ENCODE measurements at regions not wholly inside any gene's neighbourhood (a gene's known extent, or its start where the extent isn't known, plus 50 kb on each side); places are given as distances from the start of the nearest gene placed in this dataset.

DNA sequence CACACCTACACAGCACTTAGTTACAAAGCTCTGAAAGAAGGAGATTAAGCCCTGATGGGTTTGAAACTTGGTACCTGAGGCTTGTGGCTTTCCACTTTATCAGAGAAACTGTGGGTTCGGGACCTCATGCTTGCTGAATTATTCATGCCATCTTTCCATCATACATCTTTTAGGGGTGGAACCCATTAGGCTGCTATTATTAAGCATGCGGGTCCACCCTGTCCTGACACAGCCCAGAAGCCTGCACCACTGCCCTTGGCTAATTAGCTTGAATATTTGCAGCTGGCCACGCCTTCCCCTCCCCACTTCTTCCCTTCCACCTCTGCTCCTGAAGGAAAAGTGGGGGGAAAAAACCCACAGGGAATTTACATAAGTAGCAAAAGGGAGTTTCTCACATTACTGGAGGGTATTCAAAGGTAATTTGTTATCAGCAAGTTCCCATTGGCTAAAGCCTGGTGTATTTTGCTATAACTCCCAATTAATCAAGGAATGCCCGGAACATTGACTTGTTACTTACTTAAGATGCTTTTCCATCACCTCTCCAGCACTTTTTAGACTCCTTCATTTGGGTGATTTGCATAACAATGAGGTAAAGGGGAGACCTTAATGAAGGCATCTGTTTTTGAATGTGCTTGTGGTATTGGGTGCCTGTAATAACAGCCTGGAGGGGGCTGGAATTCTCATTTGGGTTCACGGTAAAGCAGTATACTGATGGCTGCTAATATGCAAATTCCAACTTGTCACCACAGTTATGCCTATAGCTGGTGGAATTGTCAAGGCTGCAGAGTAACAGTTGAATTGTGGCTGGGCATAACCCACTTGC lies 231.7 kb upstream of the GATB start:
- DNase-seq (no peak), ATAC-seq (peak in 4 of 8 donors; percentile 54 to 66 (median 62))
- peaks cover 0 to 24% (median 9%) of the 10 kb centered on the region in 9 donors for H3K4me1 ChIP-seq
- no peak overlapping the region for H3K4me3 ChIP-seq
- peak overlapping the region in 4 of 10 donors; percentile 27 to 64 (median 45) for H3K27ac ChIP-seq
- no peaks in the 10 kb centered on the region for H3K27me3 ChIP-seq
- WGBS, 2 donors: 79 to 81% methylated on average over 5 of the region's 5 CpGs
- TF ChIP-seq, protein P1, sequence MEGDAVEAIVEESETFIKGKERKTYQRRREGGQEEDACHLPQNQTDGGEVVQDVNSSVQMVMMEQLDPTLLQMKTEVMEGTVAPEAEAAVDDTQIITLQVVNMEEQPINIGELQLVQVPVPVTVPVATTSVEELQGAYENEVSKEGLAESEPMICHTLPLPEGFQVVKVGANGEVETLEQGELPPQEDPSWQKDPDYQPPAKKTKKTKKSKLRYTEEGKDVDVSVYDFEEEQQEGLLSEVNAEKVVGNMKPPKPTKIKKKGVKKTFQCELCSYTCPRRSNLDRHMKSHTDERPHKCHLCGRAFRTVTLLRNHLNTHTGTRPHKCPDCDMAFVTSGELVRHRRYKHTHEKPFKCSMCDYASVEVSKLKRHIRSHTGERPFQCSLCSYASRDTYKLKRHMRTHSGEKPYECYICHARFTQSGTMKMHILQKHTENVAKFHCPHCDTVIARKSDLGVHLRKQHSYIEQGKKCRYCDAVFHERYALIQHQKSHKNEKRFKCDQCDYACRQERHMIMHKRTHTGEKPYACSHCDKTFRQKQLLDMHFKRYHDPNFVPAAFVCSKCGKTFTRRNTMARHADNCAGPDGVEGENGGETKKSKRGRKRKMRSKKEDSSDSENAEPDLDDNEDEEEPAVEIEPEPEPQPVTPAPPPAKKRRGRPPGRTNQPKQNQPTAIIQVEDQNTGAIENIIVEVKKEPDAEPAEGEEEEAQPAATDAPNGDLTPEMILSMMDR (IDR thresholded peaks at IDR 0.05): no peak
- intact Hi-C loops (cut with DNase I): no loop called here
- H3K9me3 ChIP-seq: peaks cover 0 to 3% (median 0%) of the 10 kb centered on the region in 11 donors
- H3K36me3 ChIP-seq: no peaks in the 10 kb centered on the region

DNA sequence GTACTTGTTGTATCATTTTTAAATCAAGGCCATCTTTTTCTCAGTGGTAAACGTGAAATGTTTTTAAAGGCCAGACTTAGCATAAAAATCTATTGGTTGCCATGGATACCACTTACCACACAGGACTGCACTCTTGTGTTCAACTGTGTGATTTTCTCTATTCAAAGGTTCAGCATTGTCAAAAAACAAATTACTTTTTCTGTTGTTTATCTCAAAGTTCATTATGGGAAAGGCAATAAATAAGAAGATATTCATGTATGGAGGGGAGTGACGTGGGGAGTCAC lies 231.0 kb upstream of the GATB start:
- Histone ChIP-seq H3K27me3 (no peaks in the 10 kb centered on the region), H3K27ac (peak overlapping the region in 9 of 10 donors; percentile 8 to 64 (median 47)), H3K4me1 (peaks cover 0 to 24% (median 9%) of the 10 kb centered on the region in 9 donors), H3K9me3 (peaks cover 0 to 3% (median 0%) of the 10 kb centered on the region in 11 donors), H3K4me3 (no peak overlapping the region), H3K36me3 (no peaks in the 10 kb centered on the region)
- TF ChIP-seq, protein P1 (IDR thresholded peaks at IDR 0.05): no peak
- 47 to 48% methylated on average over 2 of the region's 2 CpGs for WGBS, 2 donors
- DNase-seq: no peak
- intact Hi-C loops (cut with DNase I): loop anchor here in 1 of 10 donors (2.0 kb wide), 1 partner anchor 47 kb away; no protein-coding TSS in a partner anchor
- ATAC-seq: no peak

DNA sequence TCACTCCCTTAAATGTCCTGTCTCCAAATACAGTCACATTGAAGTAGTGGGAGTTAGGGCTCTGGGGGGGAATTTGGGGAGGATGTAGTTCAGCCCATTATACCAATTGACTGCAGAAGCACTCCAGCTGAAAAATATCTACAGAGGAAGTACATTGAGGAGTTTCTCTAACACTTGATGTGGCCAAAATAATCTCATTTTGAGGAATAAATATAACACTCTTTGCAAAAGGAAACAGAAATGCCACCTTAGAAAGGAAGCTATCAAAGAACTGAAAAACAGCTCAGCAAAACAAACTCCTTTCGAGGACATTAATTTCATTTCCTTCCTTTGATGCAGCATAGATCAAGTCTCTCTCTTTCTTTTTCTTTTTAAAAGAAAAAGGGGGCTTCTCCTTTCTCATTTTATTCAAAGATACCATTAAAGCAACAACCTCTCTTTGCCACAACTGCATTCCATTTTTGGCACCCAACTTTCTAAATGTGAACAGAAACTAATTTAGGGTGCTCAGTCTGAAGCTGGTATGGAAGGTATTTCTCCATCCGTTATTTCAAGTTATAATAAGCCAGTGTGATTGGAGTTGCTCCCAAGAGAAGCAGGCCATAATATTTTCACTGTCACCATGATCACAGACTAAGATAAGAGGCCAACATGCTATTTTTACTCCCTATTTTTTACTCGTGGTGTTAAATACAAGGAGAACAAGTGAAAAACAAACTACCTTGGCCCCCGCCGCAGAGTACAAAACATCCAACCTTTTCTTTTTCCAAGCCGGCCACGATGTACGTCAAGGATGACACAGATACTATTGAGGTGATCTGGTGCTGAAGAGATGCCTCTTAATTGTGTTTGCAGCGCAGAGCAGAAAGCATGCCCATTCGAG lies 230.4 kb upstream of the GATB start:
- ATAC-seq: peak in 7 of 8 donors; percentile 28 to 93 (median 79)
- no peak for DNase-seq
- TF ChIP-seq, protein P1 (IDR thresholded peaks at IDR 0.05): no peak
- H3K9me3 ChIP-seq: peaks cover 0 to 3% (median 0%) of the 10 kb centered on the region in 11 donors
- H3K4me1 ChIP-seq: peaks cover 0 to 24% (median 9%) of the 10 kb centered on the region in 9 donors
- intact Hi-C loops (cut with DNase I): loop anchor here in 1 of 10 donors (2.0 kb wide), 1 partner anchor 48 kb away; no protein-coding TSS in a partner anchor
- H3K27me3 ChIP-seq: no peaks in the 10 kb centered on the region
- H3K4me3 ChIP-seq: no peak overlapping the region
- no peaks in the 10 kb centered on the region for H3K36me3 ChIP-seq
- peak overlapping the region; percentile 8 to 64 (median 46) for H3K27ac ChIP-seq
- WGBS, 2 donors: 37 to 46% methylated on average over 10 of the region's 10 CpGs

DNA sequence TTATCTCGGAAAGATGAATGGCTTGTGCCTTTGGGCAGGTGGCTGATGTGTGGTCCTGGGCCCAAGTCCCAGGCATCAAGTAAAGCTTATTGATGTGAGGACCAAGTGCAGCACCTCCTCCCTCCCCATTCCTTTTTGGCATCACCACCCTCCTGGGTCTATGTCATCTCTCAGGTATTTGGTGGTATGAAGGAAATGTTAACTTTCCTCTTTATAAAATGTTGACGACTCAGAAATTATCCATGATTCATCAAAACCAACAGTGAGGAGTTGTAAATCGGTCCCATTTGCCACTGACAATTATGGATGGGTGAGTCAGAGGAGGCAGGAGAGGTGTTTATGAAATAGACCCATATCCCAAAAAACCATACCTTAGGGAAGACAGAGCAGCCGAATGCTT lies 229.4 kb upstream of the GATB start:
- DNase-seq (no peak), ATAC-seq (no peak)
- intact Hi-C loops (cut with DNase I): loop anchor here in 1 of 10 donors (2.0 kb wide), 1 partner anchor 49 kb away; no protein-coding TSS in a partner anchor
- Histone ChIP-seq H3K9me3 (peaks cover 0 to 3% (median 0%) of the 10 kb centered on the region in 11 donors), H3K36me3 (no peaks in the 10 kb centered on the region), H3K27me3 (no peaks in the 10 kb centered on the region), H3K27ac (peak overlapping the region in 2 of 10 donors; percentile 47 to 63), H3K4me1 (peaks cover 0 to 24% (median 9%) of the 10 kb centered on the region in 9 donors), H3K4me3 (no peak overlapping the region)
- TF ChIP-seq, protein P1 (IDR thresholded peaks at IDR 0.05): no peak
- 82 to 95% methylated on average over 4 of the region's 4 CpGs for WGBS, 2 donors

Data from heart right ventricle (tissue), 16 donors.